A549 (cell line): ENCODE measurements at regions not wholly inside any gene's neighbourhood (a gene's known extent, or its start where the extent isn't known, plus 50 kb on each side); places are given as distances from the start of the nearest gene placed in this dataset.

ENCODE experiments used
- ATAC-seq, 2 experiments: fragments of 200-7000 bp in 1 of 2; fragments of >200 bp in 1 of 2; cut with Nextera tagmentation in 1 of 2; cut with Tn5 transposase in 1 of 2; 3 replicates each; pipeline versions ENCODE4 v1.8.0 to v1.9.1; 2018 to 2020; ENCODE audit warnings: mild to moderate bottlenecking in 1 of 2, moderate library complexity in 1 of 2
- CTCF ChIA-PET: fragments of 300-600 bp; sonication (Branson Sonifier 250); formaldehyde crosslinking; extraction: SDS; loops from one replicate; lab custom pipeline; 2021; ENCODE audit warnings: antibody characterized with exemption, inconsistent platforms; lab: Yijun Ruan, JAX
- POLR2A ChIA-PET: fragments of 350-600 bp; formaldehyde crosslinking; extraction: SDS; loops from one replicate; lab custom pipeline; 2021; ENCODE audit warnings: antibody characterized with exemption, inconsistent platforms; lab: Yijun Ruan, JAX
- DNase-seq, 2 experiments: peaks; one replicate each; pipeline versions ENCODE4 v3.0.0 to v3.0.0-alpha.2; 2011 to 2016; ENCODE audit warnings: low read depth in 1 of 2, low spot score in 1 of 2
- FAIRE-seq: peaks from 2 replicates; lab custom pipeline; 2011; peaks lifted over from hg19 to GRCh38; lab: Jason Lieb, UNC
- H3K27ac ChIP-seq, 2 experiments: fragments of >200 bp; sonication (Bioruptor Twin); formaldehyde crosslinking; 3 replicates each; pipeline ENCODE4 v1.5.1; 2016 to 2017
- H3K4me1 ChIP-seq: fragments of >200 bp; sonication (Bioruptor Twin); formaldehyde crosslinking; 3 replicates; pipeline ENCODE4 v1.6.1; 2016
- H3K4me2 ChIP-seq: fragments of >200 bp; sonication (Bioruptor Twin); formaldehyde crosslinking; 3 replicates; pipeline ENCODE4 v1.6.1; 2016
- H3K4me3 ChIP-seq: fragments of >200 bp; sonication (Bioruptor Twin); formaldehyde crosslinking; 3 replicates; pipeline ENCODE4 v1.5.1; 2016
- H3K9me3 ChIP-seq: fragments of >200 bp; sonication (Bioruptor Twin); formaldehyde crosslinking; 3 replicates; pipeline ENCODE4 v1.6.1; 2016
- BHLHE40 ChIP-seq: IDR thresholded peaks from 2 replicates; pipeline ENCODE4 v1.6.1; 2012; ENCODE audit warnings: low read depth, low read length, inconsistent platforms
- CBX8 ChIP-seq: fragments of 200-600 bp; sonication (generic); IDR thresholded peaks from 2 replicates; pipeline ENCODE4 v1.6.1; 2016
- EP300 ChIP-seq, 2 experiments: fragments of >200 bp; sonication (Bioruptor Twin); formaldehyde crosslinking; IDR thresholded peaks; 2 replicates in 1 of 2; 3 replicates in 1 of 2; pipeline ENCODE4 v1.6.1; 2016 to 2017
- FOSB ChIP-seq: fragments of 250-450 bp; sonication (Bioruptor Pico); IDR thresholded peaks from 2 replicates; pipeline ENCODE4 v1.5.0; 2020; ENCODE audit warnings: mild to moderate bottlenecking, moderate library complexity
- FOSL2 ChIP-seq, 2 experiments: fragments of 450-650 bp in 1 of 2; fragments of >200 bp in 1 of 2; sonication (Bioruptor Twin) in 1 of 2; formaldehyde crosslinking; IDR thresholded peaks; 2 replicates each; pipeline versions ENCODE4 v1.5.0 to v1.6.1; 2016 to 2020; ENCODE audit warnings: mild to moderate bottlenecking in 1 of 2, moderate library complexity in 1 of 2
- HEYL ChIP-seq: fragments of 250-450 bp; sonication (Bioruptor Pico); IDR thresholded peaks from 2 replicates; pipeline ENCODE4 v1.8.0; 2021; ENCODE audit warnings: mild to moderate bottlenecking, moderate library complexity
- HOXB5 ChIP-seq: fragments of 250-450 bp; sonication (Bioruptor Pico); IDR thresholded peaks from 2 replicates; pipeline ENCODE4 v1.5.0; 2020; ENCODE audit warnings: mild to moderate bottlenecking, moderate library complexity
- JUN ChIP-seq, 2 experiments: fragments of >200 bp; sonication (Bioruptor Twin); formaldehyde crosslinking; IDR thresholded peaks; 2 replicates in 1 of 2; 3 replicates in 1 of 2; pipeline ENCODE4 v1.6.1; 2016 to 2017
- KDM1A ChIP-seq: fragments of 200-600 bp; sonication (generic); IDR thresholded peaks from 2 replicates; pipeline ENCODE4 v1.6.1; 2016; ENCODE audit warnings: low read depth, mild to moderate bottlenecking
- KDM5A ChIP-seq: fragments of 200-600 bp; sonication (generic); IDR thresholded peaks from 2 replicates; pipeline ENCODE4 v1.6.1; 2016; ENCODE audit warnings: antibody characterized with exemption, mild to moderate bottlenecking
- MAZ ChIP-seq: fragments of 150-350 bp; IDR thresholded peaks from 2 replicates; pipeline ENCODE4 v1.6.1; 2014; ENCODE audit warnings: antibody characterized with exemption, low read depth, low read length, borderline replicate concordance
- PHF8 ChIP-seq: fragments of 200-600 bp; sonication (generic); IDR thresholded peaks from 2 replicates; pipeline ENCODE4 v1.6.1; 2016; ENCODE audit warnings: low read depth, mild to moderate bottlenecking, antibody characterized with exemption, moderate library complexity, borderline replicate concordance
- RNF2 ChIP-seq: fragments of 200-600 bp; sonication (generic); IDR thresholded peaks from 2 replicates; pipeline ENCODE4 v1.6.1; 2016; ENCODE audit warnings: low read depth, mild to moderate bottlenecking, antibody characterized with exemption, moderate library complexity, borderline replicate concordance
- SREBF2 ChIP-seq: fragments of 450-650 bp; IDR thresholded peaks from 2 replicates; pipeline ENCODE4 v1.6.1; 2014; ENCODE audit warnings: mild to moderate bottlenecking, moderate library complexity
- WGBS: methylation state at CpG from one replicate; pipeline ENCODE4 v1.1.6; 2017; ENCODE audit errors: missing lambda C conversion rate; 5-methylcytosine and 5-hydroxymethylcytosine counted together
- TF ChIP-seq, protein P1 (sequence below): fragments of 250-450 bp; sonication (Bioruptor Pico); IDR thresholded peaks from 2 replicates; pipeline ENCODE4 v1.5.0; 2020; ENCODE audit warnings: low read depth, mild to moderate bottlenecking, moderate library complexity
- TF ChIP-seq, protein P2 (sequence below): IDR thresholded peaks from 2 replicates; pipeline ENCODE4 v1.6.1; 2012

DNA sequence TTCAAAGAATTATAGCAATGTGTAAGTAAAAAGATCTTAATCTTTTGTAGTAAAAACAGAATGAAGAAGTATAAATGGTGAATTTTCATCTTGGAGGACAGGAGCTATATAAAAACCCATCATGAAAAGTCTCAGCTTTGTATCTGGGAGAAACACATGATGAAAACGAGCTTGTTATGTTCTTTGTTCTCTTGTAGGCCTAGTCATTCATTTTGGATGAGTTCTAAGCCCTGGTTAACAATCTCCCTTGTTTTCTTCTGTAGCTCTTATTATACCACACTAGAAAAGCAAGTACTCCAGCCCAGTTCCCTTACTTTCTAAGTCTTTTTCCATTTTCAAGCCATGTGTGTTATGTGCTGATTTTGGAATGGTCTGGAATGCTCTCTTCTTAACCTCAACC is 463.5 kb upstream of the RGS6 start:
- peaks cover 3% of the 10 kb centered on the region; the same call in 1 of the 3 replicates for H3K9me3 ChIP-seq
- no peaks in the 10 kb centered on the region for H3K4me1 ChIP-seq
- no peak overlapping the region for H3K27ac ChIP-seq
- DNase-seq (no peak), FAIRE-seq (no peak), ATAC-seq (no peak)
- TF ChIP-seq SREBF2 (no peak), BHLHE40 (no peak), KDM1A (no peak), KDM5A (no peak), RNF2 (no peak), HEYL (CRISPR knock-in tag) (no peak), MAZ (no peak), CBX8 (no peak), EP300 (IDR thresholded peaks at IDR 0.05) (no peak), PHF8 (no peak), FOSL2 (IDR thresholded peaks at IDR 0.05) (no peak), FOSL2 (CRISPR knock-in tag; IDR thresholded peaks at IDR 0.05) (no peak), FOSB (CRISPR knock-in tag) (no peak), HOXB5 (CRISPR knock-in tag) (no peak)
- TF ChIP-seq, protein P1, sequence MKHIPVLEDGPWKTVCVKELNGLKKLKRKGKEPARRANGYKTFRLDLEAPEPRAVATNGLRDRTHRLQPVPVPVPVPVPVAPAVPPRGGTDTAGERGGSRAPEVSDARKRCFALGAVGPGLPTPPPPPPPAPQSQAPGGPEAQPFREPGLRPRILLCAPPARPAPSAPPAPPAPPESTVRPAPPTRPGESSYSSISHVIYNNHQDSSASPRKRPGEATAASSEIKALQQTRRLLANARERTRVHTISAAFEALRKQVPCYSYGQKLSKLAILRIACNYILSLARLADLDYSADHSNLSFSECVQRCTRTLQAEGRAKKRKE (CRISPR knock-in tag), result no peak
- TF ChIP-seq, protein P2, sequence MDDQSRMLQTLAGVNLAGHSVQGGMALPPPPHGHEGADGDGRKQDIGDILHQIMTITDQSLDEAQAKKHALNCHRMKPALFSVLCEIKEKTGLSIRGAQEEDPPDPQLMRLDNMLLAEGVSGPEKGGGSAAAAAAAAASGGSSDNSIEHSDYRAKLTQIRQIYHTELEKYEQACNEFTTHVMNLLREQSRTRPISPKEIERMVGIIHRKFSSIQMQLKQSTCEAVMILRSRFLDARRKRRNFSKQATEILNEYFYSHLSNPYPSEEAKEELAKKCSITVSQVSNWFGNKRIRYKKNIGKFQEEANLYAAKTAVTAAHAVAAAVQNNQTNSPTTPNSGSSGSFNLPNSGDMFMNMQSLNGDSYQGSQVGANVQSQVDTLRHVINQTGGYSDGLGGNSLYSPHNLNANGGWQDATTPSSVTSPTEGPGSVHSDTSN, result no peak
- no peak overlapping the region for H3K4me2 ChIP-seq
- ChIA-PET POLR2A (no interaction called here), CTCF (no interaction called here)
- no peak overlapping the region for H3K4me3 ChIP-seq
- 14% methylated on average over 1 of the region's 1 CpG for WGBS

DNA sequence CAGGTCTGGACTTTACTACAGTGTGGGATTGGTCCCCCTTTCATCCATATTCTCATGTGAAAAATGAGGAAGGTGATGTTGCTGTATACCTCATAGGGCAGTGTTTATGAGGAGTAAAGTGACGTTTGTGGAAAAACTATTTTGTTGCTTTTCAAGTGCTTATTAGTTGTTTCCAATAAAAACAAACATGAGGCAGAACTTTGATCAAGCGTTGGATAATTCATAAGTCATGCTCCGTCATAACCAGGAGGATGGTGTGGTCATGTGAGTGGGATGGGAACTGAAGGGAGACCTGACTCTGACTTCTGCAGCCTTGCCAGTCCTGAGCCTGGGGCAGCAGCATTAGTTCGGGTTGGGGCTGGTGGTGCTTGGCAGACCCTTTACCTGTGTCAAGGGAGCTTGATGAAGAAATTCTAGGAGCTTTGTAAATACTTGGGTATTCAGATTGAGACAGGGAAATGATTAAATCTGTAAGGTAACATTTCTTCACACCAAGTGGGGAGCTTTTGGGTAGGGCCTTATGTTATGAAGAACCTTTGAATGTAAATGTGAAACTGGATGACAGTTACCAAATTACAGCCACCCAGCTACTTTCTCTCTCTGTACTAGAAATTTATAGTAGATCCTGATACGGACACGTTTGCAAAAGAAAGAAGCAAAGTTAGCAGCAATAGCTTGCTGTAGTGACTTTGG is 462.4 kb upstream of the RGS6 start:
- FAIRE-seq (no peak), DNase-seq (no peak), ATAC-seq (no peak)
- H3K4me3 ChIP-seq, result no peak overlapping the region
- CTCF ChIA-PET, result interaction anchor here (1.0 kb wide), 1 partner anchor 12 kb away, joined by 5 read pairs; no protein-coding TSS in a partner anchor
- H3K9me3 ChIP-seq, result no peaks in the 10 kb centered on the region
- H3K4me1 ChIP-seq, result no peaks in the 10 kb centered on the region
- POLR2A ChIA-PET, result no interaction called here
- WGBS, result 60% methylated on average over 6 of the region's 6 CpGs
- no peak for TF ChIP-seq JUN (IDR thresholded peaks at IDR 0.05)
- no peak for TF ChIP-seq FOSL2 (IDR thresholded peaks at IDR 0.05)
- TF ChIP-seq FOSL2 (CRISPR knock-in tag; IDR thresholded peaks at IDR 0.05), result no peak
- no peak for TF ChIP-seq HEYL (CRISPR knock-in tag)
- H3K4me2 ChIP-seq, result no peak overlapping the region
- no peak overlapping the region for H3K27ac ChIP-seq

DNA sequence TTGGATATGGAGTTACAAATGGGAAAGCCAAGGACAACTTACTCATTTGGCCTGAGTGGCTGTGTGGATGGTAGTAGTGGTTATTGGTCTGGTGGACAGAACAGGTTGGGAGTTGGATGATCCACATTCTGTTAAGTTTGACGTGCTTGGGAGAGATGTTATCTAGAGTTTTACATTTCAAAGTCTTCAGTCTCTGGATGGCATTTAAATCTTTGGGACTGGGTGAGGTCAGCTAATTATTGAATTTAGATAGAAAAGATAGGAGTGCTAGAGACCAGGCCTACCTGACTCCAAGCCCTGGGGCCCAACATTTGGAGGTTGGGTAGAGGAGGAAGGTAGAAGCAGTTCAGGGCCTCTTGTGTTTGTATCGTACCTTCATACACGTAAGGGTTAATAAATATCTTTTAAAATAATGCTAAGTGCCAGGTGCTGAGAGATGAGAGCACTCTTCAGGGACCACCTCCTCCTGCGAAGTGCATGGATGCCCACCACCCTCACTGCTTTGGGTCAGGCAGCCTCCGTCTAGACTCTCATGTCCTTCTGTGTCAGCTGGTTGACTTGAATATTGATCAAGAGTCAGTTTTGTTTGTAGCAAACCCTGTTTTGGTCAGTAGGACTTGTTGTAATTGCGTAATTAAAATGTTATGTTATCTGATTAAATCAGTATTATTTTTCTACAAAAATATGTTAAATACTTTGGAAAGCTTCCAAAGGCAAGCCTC is 460.4 kb upstream of the RGS6 start:
- Histone ChIP-seq H3K9me3 (no peaks in the 10 kb centered on the region), H3K4me2 (no peak overlapping the region), H3K4me1 (no peaks in the 10 kb centered on the region)
- FAIRE-seq (no peak), DNase-seq (no peak)
- CTCF ChIA-PET, result interaction anchor here (2.0 kb wide), 1 partner anchor 10 kb away, joined by 6 read pairs; no protein-coding TSS in a partner anchor
- no peak for TF ChIP-seq FOSB (CRISPR knock-in tag)
- TF ChIP-seq, all 56 proteins: peak for 0
- ATAC-seq, result no peak
- POLR2A ChIA-PET, result no interaction called here
- no peak overlapping the region for H3K27ac ChIP-seq
- H3K4me3 ChIP-seq, result no peak overlapping the region
- WGBS, result 82% methylated on average over 6 of the region's 6 CpGs
